C4-2B (cell line): ENCODE measurements at regions not wholly inside any gene's neighbourhood (a gene's known extent, or its start where the extent isn't known, plus 50 kb on each side); places are given as distances from the start of the nearest gene placed in this dataset.

Source experiments
- H3K27ac ChIP-seq: fragments of 450-650 bp; 2 replicates; pipeline ENCODE4 v1.5.1; 2017
- ZFX ChIP-seq: fragments of 450-650 bp; IDR thresholded peaks from 2 replicates; pipeline ENCODE4 v1.6.1; 2017
- TF ChIP-seq, protein P1 (sequence below): fragments of 450-650 bp; conservative IDR thresholded peaks from 2 replicates; pipeline ENCODE4 v1.5.1; 2017; ENCODE audit warnings: mild to moderate bottlenecking

DNA sequence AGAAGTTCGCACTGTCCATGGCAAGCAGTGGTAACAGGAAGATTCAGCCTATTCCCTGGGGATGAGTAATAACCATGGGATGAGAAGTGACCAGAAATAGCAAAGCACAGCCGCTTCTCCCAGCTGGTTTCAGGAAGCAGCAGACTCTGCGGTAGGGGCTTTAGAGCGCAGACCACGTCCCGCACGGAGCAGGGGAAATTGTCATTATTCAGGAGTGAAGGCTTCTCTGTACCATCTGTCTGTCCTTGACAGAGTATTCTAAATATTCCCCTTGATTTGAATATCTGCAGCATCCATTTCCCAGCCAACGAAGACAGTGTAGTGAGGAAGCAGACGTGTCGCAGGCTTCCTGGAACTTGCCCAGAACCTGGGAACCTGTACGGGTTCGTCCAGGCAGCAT, 159.6 kb downstream of the NXNL2 start:
- H3K27ac ChIP-seq = no peak overlapping the region
- TF ChIP-seq, protein P1, sequence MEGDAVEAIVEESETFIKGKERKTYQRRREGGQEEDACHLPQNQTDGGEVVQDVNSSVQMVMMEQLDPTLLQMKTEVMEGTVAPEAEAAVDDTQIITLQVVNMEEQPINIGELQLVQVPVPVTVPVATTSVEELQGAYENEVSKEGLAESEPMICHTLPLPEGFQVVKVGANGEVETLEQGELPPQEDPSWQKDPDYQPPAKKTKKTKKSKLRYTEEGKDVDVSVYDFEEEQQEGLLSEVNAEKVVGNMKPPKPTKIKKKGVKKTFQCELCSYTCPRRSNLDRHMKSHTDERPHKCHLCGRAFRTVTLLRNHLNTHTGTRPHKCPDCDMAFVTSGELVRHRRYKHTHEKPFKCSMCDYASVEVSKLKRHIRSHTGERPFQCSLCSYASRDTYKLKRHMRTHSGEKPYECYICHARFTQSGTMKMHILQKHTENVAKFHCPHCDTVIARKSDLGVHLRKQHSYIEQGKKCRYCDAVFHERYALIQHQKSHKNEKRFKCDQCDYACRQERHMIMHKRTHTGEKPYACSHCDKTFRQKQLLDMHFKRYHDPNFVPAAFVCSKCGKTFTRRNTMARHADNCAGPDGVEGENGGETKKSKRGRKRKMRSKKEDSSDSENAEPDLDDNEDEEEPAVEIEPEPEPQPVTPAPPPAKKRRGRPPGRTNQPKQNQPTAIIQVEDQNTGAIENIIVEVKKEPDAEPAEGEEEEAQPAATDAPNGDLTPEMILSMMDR = no peak
- TF ChIP-seq ZFX = no peak

- TF ChIP-seq, protein P1 = no peak
- H3K27ac ChIP-seq = no peak overlapping the region
Observed at GRCh38 chr9:88696501-88696900, 161.5 kb downstream of the NXNL2 start.

DNA sequence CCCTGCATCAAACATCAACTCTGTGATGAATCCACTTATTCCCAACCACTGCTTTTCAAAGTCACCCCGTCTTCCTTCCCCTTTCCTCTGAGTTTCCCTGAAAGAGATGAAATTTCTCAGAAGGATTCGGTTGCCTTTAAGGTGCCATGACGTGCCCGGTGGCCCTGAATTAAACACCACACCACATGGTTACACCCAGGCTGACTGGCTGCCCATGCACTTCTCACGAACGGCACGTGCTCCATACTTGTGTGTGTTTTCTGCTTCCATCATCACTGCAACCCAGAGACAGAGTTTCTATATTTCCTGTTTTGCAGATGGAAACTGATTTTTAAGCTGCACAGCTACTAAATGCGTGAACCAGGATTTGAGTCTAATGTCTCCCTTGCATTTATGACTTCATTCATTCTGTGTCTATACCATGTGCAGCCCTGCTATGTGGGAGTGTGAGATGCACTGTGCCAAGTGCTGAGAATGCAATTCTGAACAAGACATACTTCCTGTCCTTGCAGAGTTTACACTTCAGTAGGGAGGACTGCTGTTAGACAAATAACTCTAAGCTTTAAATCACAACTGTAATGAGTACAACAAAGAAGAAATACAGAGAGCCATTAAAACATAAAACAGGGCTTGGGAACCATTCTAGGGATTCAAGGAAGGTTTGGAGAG, 162.9 kb downstream of the NXNL2 start:
- peak overlapping the region; percentile 51 for H3K27ac ChIP-seq
- no peak for TF ChIP-seq ZFX
- TF ChIP-seq, protein P1 = no peak

DNA sequence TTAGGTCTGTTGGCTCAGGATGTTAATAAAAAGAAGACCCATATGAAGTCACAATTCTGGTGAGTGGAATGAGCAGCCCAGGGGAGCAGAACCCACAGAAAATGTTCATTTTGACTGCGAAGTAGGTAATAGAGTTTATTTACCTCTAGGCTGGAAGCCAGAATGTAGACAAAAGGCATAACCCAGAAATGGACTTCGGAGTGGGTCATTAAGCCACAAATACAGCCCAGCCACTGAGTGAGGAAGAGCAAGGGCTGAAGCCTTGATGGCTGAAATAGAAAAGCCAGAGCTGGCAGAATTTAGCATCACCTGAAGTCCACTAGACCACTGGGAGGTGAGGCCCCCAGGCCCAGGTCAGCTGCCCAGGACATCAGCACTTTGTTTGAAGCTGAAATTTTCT, 168.0 kb downstream of the NXNL2 start:
- no peak overlapping the region for H3K27ac ChIP-seq
- TF ChIP-seq ZFX = no peak

GRCh38 chr9:88706193-88707113, 171.5 kb downstream of the NXNL2 start:
- no peak overlapping the region for H3K27ac ChIP-seq
- no peak for TF ChIP-seq ZFX
- TF ChIP-seq, protein P1 = no peak

DNA sequence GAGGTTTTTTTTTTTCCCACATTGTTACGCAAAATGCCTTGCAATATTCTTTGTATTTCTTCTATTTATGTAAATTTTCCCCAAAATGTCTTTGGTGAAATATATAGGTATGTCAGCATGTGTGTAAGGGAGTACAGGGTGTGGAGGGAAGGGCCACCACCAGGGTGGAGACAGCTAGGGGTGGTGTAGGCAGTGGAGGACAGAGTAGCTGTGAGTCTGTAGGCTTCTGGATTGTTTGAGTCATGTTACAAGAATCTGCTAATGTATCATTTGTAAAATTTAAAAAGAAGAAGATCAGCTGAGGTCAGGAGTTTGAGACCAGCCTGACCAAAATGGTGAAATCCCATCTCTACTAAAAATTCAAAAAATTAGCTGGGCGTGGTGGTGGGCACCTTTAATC, 175.5 kb downstream of the NXNL2 start:
- no peak for TF ChIP-seq ZFX
- TF ChIP-seq, protein P1 = no peak
- H3K27ac ChIP-seq = no peak overlapping the region

DNA sequence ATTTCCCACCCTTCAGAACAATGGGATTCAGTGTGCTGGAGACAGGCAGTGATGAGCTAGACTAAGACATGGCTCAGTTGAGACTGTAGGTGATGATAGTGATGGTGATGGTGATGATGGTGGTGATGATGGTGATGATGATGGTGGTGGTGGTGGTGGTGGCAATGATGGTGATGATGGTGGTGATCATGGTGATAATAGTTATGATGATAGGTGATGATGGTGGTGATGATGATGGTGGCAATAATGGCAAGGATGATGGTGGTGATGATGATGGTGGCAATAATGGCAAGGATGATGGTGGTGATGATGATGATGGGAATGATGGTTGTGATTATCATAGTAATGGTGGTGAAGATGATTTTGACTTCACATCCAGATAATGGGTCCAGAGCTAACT, 176.7 kb downstream of the NXNL2 start:
- H3K27ac ChIP-seq = no peak overlapping the region
- no peak for TF ChIP-seq ZFX

DNA sequence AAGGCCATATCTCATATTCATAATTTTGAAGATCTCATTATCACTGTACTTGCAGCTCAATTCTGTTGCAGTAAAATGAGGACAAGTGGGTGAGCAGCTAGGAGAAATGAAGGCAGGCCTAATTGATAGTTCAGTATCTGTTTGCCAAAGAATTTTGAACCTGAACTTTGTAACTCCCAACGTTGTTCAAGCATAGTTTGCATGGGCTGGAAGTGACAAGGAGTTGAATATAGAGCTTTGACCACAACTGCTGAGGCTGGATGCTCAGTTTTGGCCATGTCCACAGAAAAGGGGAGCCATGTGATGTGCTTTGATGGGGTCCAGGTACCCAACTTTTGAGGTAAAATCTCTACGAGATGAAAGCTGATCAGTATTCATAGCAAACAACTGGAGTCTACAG, 177.5 kb downstream of the NXNL2 start:
- no peak overlapping the region for H3K27ac ChIP-seq
- TF ChIP-seq, protein P1 = no peak
- no peak for TF ChIP-seq ZFX
